ENCODE measurements at regions not wholly inside any gene's neighbourhood (a gene's known extent, or its start where the extent isn't known, plus 50 kb on each side); places are given as distances from the start of the nearest gene placed in this dataset.

- H3K4me3 ChIP-seq (ENCODE audit: low read depth, low read length): no peak overlapping the region
- no peak overlapping the region for H3K27ac ChIP-seq (ENCODE audit: low read depth, low read length)
- H3K9me3 ChIP-seq (ENCODE audit: control insufficient read depth, insufficient read depth, low read length): no peaks in the 10 kb centered on the region
- no peaks in the 10 kb centered on the region for H3K27me3 ChIP-seq (ENCODE audit: control insufficient read depth, insufficient read depth, low read length)
- ChIA-PET CTCF (no interaction called here), POLR2A (no interaction called here)
- no peak for TF ChIP-seq CTCF (IDR thresholded peaks at IDR 0.05; ENCODE audit: low read depth, low read length)
- DNase-seq (ENCODE audit: low read depth, low spot score): no peak
Observed at GRCh38 chr5:8945972-8946371, 599.9 kb downstream of the SEMA5A start.

- CTCF ChIA-PET: no interaction called here
- H3K27ac ChIP-seq (ENCODE audit: low read depth, low read length): no peak overlapping the region
Observed at GRCh38 chr5:8949908-8950307, 596.0 kb downstream of the SEMA5A start.

DNA sequence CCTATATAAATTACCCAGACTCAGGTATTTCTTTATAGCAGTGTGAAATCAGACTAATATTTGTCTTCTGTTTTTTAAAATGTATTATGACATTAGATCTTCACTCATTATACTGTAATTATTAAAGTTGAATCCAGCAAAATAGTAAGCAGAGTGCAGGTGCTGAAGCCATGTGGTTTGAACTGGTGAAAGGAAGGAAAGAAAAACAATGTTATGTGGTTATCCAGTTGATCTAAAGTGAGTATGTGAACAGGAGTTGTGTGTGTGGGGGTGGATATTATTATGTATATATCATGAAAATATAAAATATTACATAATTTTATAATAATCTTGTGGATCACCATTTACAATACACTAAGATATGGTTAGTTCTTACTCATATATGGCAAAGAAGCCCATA is 593.7 kb downstream of the SEMA5A start:
- ChIA-PET CTCF (interaction anchor here (1.5 kb wide), 1 partner anchor 44 kb away, joined by 3 read pairs; no protein-coding TSS in a partner anchor), POLR2A (no interaction called here)
- no peaks in the 10 kb centered on the region for H3K27me3 ChIP-seq (ENCODE audit: control insufficient read depth, insufficient read depth, low read length)
- TF ChIP-seq CTCF (IDR thresholded peaks at IDR 0.05; ENCODE audit: low read depth, low read length): no peak
- H3K4me3 ChIP-seq (ENCODE audit: low read depth, low read length): no peak overlapping the region
- no peaks in the 10 kb centered on the region; the same call in 1 of the 2 replicates for H3K9me3 ChIP-seq (ENCODE audit: control insufficient read depth, insufficient read depth, low read length)
- DNase-seq (ENCODE audit: low read depth, low spot score): no peak
- no peak overlapping the region for H3K27ac ChIP-seq (ENCODE audit: low read depth, low read length)

More at GRCh38 chr5:8949908-8950307, 596.0 kb downstream of the SEMA5A start:
- no peak for DNase-seq (ENCODE audit: low read depth, low spot score)
- no peaks in the 10 kb centered on the region; the same call in 1 of the 2 replicates for H3K9me3 ChIP-seq (ENCODE audit: control insufficient read depth, insufficient read depth, low read length)
- no peak overlapping the region for H3K4me3 ChIP-seq (ENCODE audit: low read depth, low read length)
- no peaks in the 10 kb centered on the region for H3K27me3 ChIP-seq (ENCODE audit: control insufficient read depth, insufficient read depth, low read length)
- TF ChIP-seq CTCF (IDR thresholded peaks at IDR 0.05; ENCODE audit: low read depth, low read length): no peak
- POLR2A ChIA-PET: no interaction called here

- H3K9me3 ChIP-seq (ENCODE audit: control insufficient read depth, insufficient read depth, low read length): no peaks in the 10 kb centered on the region; the same call in 1 of the 2 replicates
- CTCF ChIA-PET: interaction anchor here (1.5 kb wide), 1 partner anchor 45 kb away, joined by 3 read pairs; no protein-coding TSS in a partner anchor
- POLR2A ChIA-PET: no interaction called here
- H3K27ac ChIP-seq (ENCODE audit: low read depth, low read length): no peak overlapping the region
- H3K4me3 ChIP-seq (ENCODE audit: low read depth, low read length): no peak overlapping the region
- no peak for DNase-seq (ENCODE audit: low read depth, low spot score)
- H3K27me3 ChIP-seq (ENCODE audit: control insufficient read depth, insufficient read depth, low read length): no peaks in the 10 kb centered on the region
- no peak for TF ChIP-seq CTCF (IDR thresholded peaks at IDR 0.05; ENCODE audit: low read depth, low read length)
Observed at GRCh38 chr5:8953016-8953415, 592.9 kb downstream of the SEMA5A start.

DNA sequence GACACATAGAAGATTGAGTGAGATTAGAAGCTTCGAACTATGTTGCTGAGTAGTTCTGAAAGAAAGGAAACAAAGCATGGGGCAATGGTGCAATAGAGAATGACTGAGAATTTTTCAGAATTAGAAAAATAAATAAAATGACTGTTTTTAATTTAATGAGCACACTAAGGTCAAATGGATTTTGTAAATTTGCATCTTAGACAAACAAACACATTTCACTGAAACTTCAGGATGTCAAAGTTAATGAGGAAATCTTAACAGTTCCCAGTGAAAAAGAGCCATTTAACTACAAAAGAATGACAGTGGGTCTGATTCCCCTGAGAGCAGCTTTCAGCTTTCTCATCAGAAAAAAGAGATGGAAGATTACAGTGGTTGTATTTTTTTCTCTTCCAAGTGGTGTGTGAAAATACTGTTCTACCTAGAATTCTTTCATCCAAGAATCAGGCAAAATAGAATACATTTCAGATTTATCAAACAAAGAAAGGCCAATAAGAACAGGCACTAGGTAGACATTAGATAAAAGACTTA is 591.9 kb downstream of the SEMA5A start:
- Histone ChIP-seq H3K9me3 (ENCODE audit: control insufficient read depth, insufficient read depth, low read length) (no peaks in the 10 kb centered on the region; the same call in 1 of the 2 replicates), H3K4me3 (ENCODE audit: low read depth, low read length) (no peak overlapping the region), H3K27ac (ENCODE audit: low read depth, low read length) (no peak overlapping the region), H3K27me3 (ENCODE audit: control insufficient read depth, insufficient read depth, low read length) (no peaks in the 10 kb centered on the region)
- no peak for TF ChIP-seq CTCF (IDR thresholded peaks at IDR 0.05; ENCODE audit: low read depth, low read length)
- CTCF ChIA-PET: interaction anchor here (1.5 kb wide), 1 partner anchor 46 kb away, joined by 3 read pairs; no protein-coding TSS in a partner anchor
- no peak for DNase-seq (ENCODE audit: low read depth, low spot score)
- POLR2A ChIA-PET: no interaction called here

Measured in AG04450 (cell line).